Epithelial cell of esophagus (primary cell): ENCODE measurements at regions not wholly inside any gene's neighbourhood (a gene's known extent, or its start where the extent isn't known, plus 50 kb on each side); places are given as distances from the start of the nearest gene placed in this dataset.
"Not testable (repeated sequence)": the region's sequence is repeated elsewhere in the genome, so short reads cannot be mapped to it uniquely, and the experiment has no call there.

ENCODE experiments used
- DNase-seq: peaks from one replicate; pipeline ENCODE4 v3.0.0; 2010; ENCODE audit warnings: low read depth
- H3K4me3 ChIP-seq: 2 replicates; pipeline ENCODE4 v1.5.1; 2011; ENCODE audit warnings: mild to moderate bottlenecking, low read length, control low read depth
- CTCF ChIP-seq: IDR thresholded peaks from 2 replicates; pipeline ENCODE4 v1.5.1; 2011; ENCODE audit warnings: low read depth, mild to moderate bottlenecking, low read length, control low read depth, inconsistent platforms; ENCODE audit not compliant: insufficient read depth; ENCODE audit errors: missing control alignments

GRCh38 chr6:147651-148050 is 144.6 kb upstream of the DUSP22 start:
- H3K4me3 ChIP-seq, DNase-seq: not testable (repeated sequence)

DNA sequence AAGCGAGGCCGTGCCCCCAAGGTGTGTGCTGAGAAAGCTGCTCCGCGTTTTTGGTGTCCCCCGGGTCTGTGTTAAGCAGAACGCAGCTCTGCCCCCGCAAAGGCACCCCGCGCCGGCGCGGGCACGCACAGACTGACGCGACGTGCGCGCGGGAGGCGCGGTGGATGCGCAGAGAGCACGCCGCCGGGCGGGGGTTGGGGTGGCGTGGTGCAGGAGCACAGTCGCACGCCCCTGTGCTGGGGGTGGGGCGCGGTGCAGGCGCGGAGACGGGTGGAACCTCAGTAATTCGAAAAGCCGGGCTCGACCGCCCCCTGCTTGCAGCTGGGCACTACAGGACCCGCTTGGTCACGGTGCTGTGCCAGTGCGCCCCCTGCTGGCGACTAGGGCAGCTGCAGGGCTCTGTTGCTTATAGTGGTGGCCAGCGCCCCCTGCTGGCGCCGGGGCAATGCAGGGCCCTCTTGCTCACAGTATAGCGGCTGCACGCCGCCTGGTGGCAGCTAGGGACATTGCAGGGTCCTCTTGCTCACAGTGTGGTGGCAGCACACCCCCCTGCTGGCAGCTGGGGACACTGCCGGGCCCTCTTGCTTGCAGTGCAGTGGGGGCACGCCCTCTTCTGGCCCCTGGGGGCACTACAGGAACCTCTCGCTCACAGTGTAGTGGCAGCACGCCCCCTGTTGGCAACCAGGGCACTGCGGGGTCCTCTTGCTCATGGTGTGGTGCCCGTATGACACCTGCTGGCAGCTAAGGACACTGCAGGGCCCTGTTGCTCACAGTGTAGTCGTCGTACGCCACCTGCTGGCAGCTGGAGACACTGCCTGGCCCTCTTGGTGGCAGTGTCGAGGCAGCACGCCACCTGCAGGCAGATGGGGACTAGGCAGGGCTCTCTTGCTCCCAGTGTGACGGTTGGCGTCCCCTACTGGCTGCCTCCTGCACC is 144.0 kb upstream of the DUSP22 start:
- DNase-seq, result peak; percentile 22
- peak; percentile 10 for TF ChIP-seq CTCF
- H3K4me3 ChIP-seq, result not testable (repeated sequence)

GRCh38 chr6:150147-150546 is 142.1 kb upstream of the DUSP22 start:
- DNase-seq, H3K4me3 ChIP-seq: not testable (repeated sequence)

GRCh38 chr6:152436-152835 is 139.9 kb upstream of the DUSP22 start:
- peak; percentile 17 for DNase-seq
- H3K4me3 ChIP-seq, result not testable (repeated sequence)

GRCh38 chr6:153026-153425 is 139.3 kb upstream of the DUSP22 start:
- peak; percentile 39 for DNase-seq
- not testable (repeated sequence) for H3K4me3 ChIP-seq

- not testable (repeated sequence) for H3K4me3 ChIP-seq, DNase-seq
Measured at GRCh38 chr6:153867-154266, 138.4 kb upstream of the DUSP22 start.

DNA sequence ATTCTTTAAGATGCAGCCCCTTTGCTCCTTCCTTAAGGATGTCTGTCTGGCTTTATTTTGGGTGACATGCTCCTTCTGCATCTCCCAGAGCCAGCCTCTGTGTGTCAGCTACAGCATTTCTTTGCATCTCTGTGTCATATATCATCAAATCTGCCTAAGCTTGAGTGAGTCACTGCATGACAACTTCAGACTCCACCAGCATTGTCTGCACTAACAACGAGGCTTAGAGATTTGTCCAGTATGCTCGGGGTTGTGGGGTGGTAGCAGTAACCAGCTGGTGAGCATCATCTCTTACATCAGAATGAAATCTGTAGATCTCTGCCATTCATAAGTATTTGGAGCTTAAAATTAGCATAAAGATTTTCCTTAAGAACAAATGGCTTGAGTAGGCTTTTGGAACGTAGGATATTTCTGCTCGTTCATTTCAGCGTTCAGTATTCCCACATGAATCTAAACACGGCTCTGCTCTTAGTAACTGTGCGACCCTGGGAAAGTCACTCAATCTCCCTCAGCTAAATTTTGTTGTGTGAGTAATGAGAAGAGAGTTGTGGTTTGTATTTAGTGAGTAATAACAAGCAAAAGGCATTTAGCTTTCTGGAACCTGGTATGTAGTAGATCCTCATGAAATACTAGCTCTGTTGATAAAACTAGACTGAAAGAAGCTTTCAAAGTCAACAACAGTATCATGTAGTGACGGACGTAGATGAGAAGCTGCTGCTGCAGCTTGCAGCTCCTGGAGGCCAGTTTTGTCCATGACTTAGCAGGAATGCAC is 137.8 kb upstream of the DUSP22 start:
- H3K4me3 ChIP-seq, result not testable (repeated sequence)
- DNase-seq, result peak; percentile 65

DNA sequence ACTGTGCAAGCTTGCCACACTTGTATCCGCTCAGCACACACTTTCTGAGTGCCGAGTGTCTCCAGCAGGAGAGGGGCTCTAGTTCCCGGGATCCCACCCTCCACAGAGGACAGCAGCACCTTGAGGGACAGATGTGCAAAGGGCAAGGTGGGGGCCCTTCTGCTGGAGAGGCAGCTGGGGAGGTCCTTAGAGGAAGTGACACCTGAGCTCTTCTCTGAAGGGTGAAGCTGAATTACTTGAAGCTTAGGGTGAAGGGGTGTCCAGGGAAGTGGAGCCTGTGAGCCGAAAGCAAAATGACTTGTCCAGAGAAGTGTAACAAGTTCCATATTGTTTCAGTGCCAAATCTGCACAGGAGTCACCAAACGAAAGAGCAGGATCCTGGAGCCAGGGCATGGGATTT is 136.3 kb upstream of the DUSP22 start:
- no peak for TF ChIP-seq CTCF
- H3K4me3 ChIP-seq, result no peak overlapping the region
- no peak for DNase-seq

GRCh38 chr6:156441-157140 is 135.7 kb upstream of the DUSP22 start:
- not testable (repeated sequence) for H3K4me3 ChIP-seq, DNase-seq

- TF ChIP-seq CTCF, result peak; percentile 27
- DNase-seq, H3K4me3 ChIP-seq: not testable (repeated sequence)
Measured at GRCh38 chr6:157176-157575, 135.1 kb upstream of the DUSP22 start.

DNA sequence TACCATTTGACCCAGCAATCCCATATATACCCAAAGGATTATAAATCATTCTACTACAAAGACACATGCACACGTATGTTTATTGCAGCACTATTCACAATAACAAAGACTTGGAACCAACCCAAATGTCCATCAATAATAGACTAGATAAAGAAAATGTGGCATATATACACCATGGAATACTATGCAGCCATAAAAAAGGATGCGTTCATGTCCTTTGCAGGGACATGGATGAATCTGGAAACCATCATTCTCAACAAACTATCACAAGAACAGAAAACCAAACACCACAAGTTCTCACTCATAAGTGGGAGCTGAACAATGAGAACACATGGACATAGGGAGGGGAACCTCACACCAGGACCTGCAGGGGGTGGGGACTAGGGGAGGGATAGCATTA is 130.6 kb upstream of the DUSP22 start:
- not testable (repeated sequence) for DNase-seq, H3K4me3 ChIP-seq
